H1 (cell line): ENCODE measurements at regions not wholly inside any gene's neighbourhood (a gene's known extent, or its start where the extent isn't known, plus 50 kb on each side); places are given as distances from the start of the nearest gene placed in this dataset.

Source experiments
- CTCF ChIA-PET: fragments of 300-600 bp; sonication (Branson Sonifier 250); formaldehyde crosslinking; loops from one replicate; lab custom pipeline; 2021; ENCODE audit not compliant: partially characterized antibody; lab: Charles Lee
- POLR2A ChIA-PET: fragments of 300-600 bp; sonication (Branson Sonifier 250); formaldehyde crosslinking; loops from one replicate; lab custom pipeline; 2021; ENCODE audit warnings: inconsistent platforms; ENCODE audit not compliant: partially characterized antibody; lab: Charles Lee
- DNase-seq, 2 experiments: peaks; one replicate each; pipeline versions ENCODE4 v3.0.0 to v3.0.0-alpha.2; 2010 to 2022; ENCODE audit warnings: low spot score in 2 of 2, low read depth in 1 of 2, mixed read lengths in 1 of 2
- FAIRE-seq: peaks from 2 replicates; lab custom pipeline; 2011; peaks lifted over from hg19 to GRCh38; lab: Jason Lieb, UNC
- H2AFZ ChIP-seq: 2 replicates; pipeline ENCODE4 v1.8.1; 2012; ENCODE audit warnings: low read length, inconsistent platforms
- H2AK5ac ChIP-seq: 2 replicates; pipeline ENCODE4 v1.6.1; 2013; ENCODE audit warnings: low read depth, low read length
- H2BK120ac ChIP-seq: replicated peaks from 2 replicates; pipeline ENCODE3; 2013; ENCODE audit warnings: low read depth, low read length, inconsistent platforms
- H2BK12ac ChIP-seq: 2 replicates; pipeline ENCODE4 v1.6.1; 2013; ENCODE audit warnings: low read depth, low read length
- H2BK15ac ChIP-seq: 2 replicates; pipeline ENCODE4 v1.6.1; 2013; ENCODE audit warnings: low read length
- H2BK20ac ChIP-seq: 2 replicates; pipeline ENCODE4 v1.6.1; 2013; ENCODE audit warnings: low read length
- H2BK5ac ChIP-seq: 2 replicates; pipeline ENCODE4 v1.6.1; 2013; ENCODE audit warnings: low read depth, low read length
- H3K14ac ChIP-seq: 2 replicates; pipeline ENCODE4 v1.6.1; 2013; ENCODE audit warnings: inconsistent platforms; ENCODE audit not compliant: insufficient read length
- H3K18ac ChIP-seq: 2 replicates; pipeline ENCODE4 v1.6.1; 2013; ENCODE audit warnings: low read length; ENCODE audit errors: extremely low read depth
- H3K23ac ChIP-seq: 2 replicates; pipeline ENCODE4 v1.6.1; 2013; ENCODE audit warnings: inconsistent platforms; ENCODE audit not compliant: insufficient read length
- H3K23me2 ChIP-seq: 2 replicates; pipeline ENCODE4 v1.6.1; 2013; ENCODE audit warnings: low read depth, low read length
- H3K27ac ChIP-seq: 2 replicates; pipeline ENCODE4 v1.6.1; 2011; ENCODE audit warnings: low read depth, low read length, inconsistent platforms
- H3K27me3 ChIP-seq, 4 experiments: replicated peaks in 1 of 4; 1 replicate in 1 of 4; 2 replicates in 3 of 4; pipeline versions ENCODE4 v1.6.1 to v1.8.1; 2011 to 2013; ENCODE audit warnings: low read length in 3 of 4, mild to moderate bottlenecking in 3 of 4, inconsistent platforms in 2 of 4, mixed read lengths in 2 of 4, moderate library complexity in 1 of 4; ENCODE audit not compliant: control insufficient read depth in 3 of 4, insufficient read depth in 3 of 4; ENCODE audit errors: extremely low read depth in 1 of 4
- H3K36me3 ChIP-seq, 4 experiments: 2 replicates each; pipeline versions ENCODE4 v1.6.1 to v1.8.1; 2011 to 2013; ENCODE audit warnings: mild to moderate bottlenecking in 4 of 4, low read length in 3 of 4, moderate library complexity in 2 of 4, control low read depth in 1 of 4, inconsistent platforms in 1 of 4; ENCODE audit not compliant: insufficient read depth in 4 of 4, control insufficient read depth in 2 of 4
- H3K4ac ChIP-seq: replicated peaks from 2 replicates; pipeline ENCODE3; 2013; ENCODE audit warnings: low read length, low read depth, mixed read lengths, inconsistent platforms; ENCODE audit not compliant: insufficient read length
- H3K4me1 ChIP-seq, 4 experiments: replicated peaks in 1 of 4; 1 replicate in 1 of 4; 2 replicates in 3 of 4; pipeline versions ENCODE4 v1.6.1 to v1.8.1; 2011 to 2013; ENCODE audit warnings: low read length in 3 of 4, inconsistent platforms in 2 of 4, mixed read lengths in 1 of 4; ENCODE audit not compliant: insufficient read depth in 4 of 4, control insufficient read depth in 3 of 4
- H3K4me2 ChIP-seq, 2 experiments: 2 replicates each; pipeline versions ENCODE4 v1.6.1 to v1.8.1; 2011 to 2013; ENCODE audit warnings: low read depth in 2 of 2, low read length in 2 of 2, control low read depth in 1 of 2, inconsistent platforms in 1 of 2, mild to moderate bottlenecking in 1 of 2; ENCODE audit not compliant: insufficient read depth in 1 of 2
- H3K4me3 ChIP-seq, 4 experiments: fragments of 200-600, 300-600 bp in 1 of 4; sonication (generic), shearing (Covaris generic), sonication (Bioruptor Twin) in 1 of 4; 2 replicates each; pipeline versions ENCODE4 v1.5.1 to v1.8.1; 2011 to 2016; ENCODE audit warnings: low read length in 4 of 4, low read depth in 3 of 4, control low read depth in 2 of 4, inconsistent platforms in 2 of 4, mild to moderate bottlenecking in 2 of 4, mixed read lengths in 1 of 4, moderate library complexity in 1 of 4; ENCODE audit not compliant: insufficient read depth in 2 of 4; ENCODE audit errors: extremely low read depth in 1 of 4
- H3K56ac ChIP-seq: replicated peaks from 2 replicates; pipeline ENCODE3; 2013; ENCODE audit warnings: low read depth, mild to moderate bottlenecking, mixed read lengths, low read length, inconsistent platforms; ENCODE audit not compliant: insufficient read length
- H3K79me1 ChIP-seq: 2 replicates; pipeline ENCODE4 v1.6.1; 2013; ENCODE audit warnings: low read depth, low read length, control low read depth
- H3K79me2 ChIP-seq, 2 experiments: 2 replicates each; pipeline versions ENCODE4 v1.6.1 to v1.8.1; 2012 to 2013; ENCODE audit warnings: low read length in 2 of 2, mild to moderate bottlenecking in 2 of 2, inconsistent platforms in 1 of 2; ENCODE audit not compliant: insufficient read depth in 2 of 2, control insufficient read depth in 1 of 2
- H3K9ac ChIP-seq, 4 experiments: replicated peaks in 1 of 4; 1 replicate in 1 of 4; 2 replicates in 3 of 4; pipeline versions ENCODE4 v1.6.1 to v1.8.1; 2011 to 2013; ENCODE audit warnings: low read depth in 3 of 4, low read length in 3 of 4, control low read depth in 2 of 4, mild to moderate bottlenecking in 2 of 4, moderate library complexity in 2 of 4, inconsistent platforms in 1 of 4; ENCODE audit errors: extremely low read depth in 1 of 4
- H3K9me3 ChIP-seq, 2 experiments: 2 replicates each; pipeline versions ENCODE4 v1.6.1 to v1.8.1; 2012 to 2013; ENCODE audit warnings: mild to moderate bottlenecking in 2 of 2, moderate library complexity in 2 of 2, control low read depth in 1 of 2, inconsistent platforms in 1 of 2, low read depth in 1 of 2, low read length in 1 of 2, mixed read lengths in 1 of 2; ENCODE audit not compliant: insufficient read depth in 2 of 2
- H4K20me1 ChIP-seq, 2 experiments: replicated peaks in 1 of 2; 2 replicates each; pipeline versions ENCODE3 to v1.8.1; 2011 to 2013; ENCODE audit warnings: inconsistent platforms in 2 of 2, low read length in 2 of 2, mild to moderate bottlenecking in 1 of 2; ENCODE audit not compliant: insufficient read depth in 2 of 2, control insufficient read depth in 1 of 2
- H4K5ac ChIP-seq: 2 replicates; pipeline ENCODE4 v1.6.1; 2013; ENCODE audit warnings: low read length, low read depth, mixed read lengths, inconsistent platforms; ENCODE audit not compliant: insufficient read length
- H4K8ac ChIP-seq: 2 replicates; pipeline ENCODE4 v1.8.0; 2013; ENCODE audit warnings: mild to moderate bottlenecking, moderate library complexity, low read length, inconsistent platforms; ENCODE audit not compliant: insufficient read depth; ENCODE audit errors: extremely low read depth
- H4K91ac ChIP-seq: replicated peaks from 2 replicates; pipeline ENCODE3; 2013; ENCODE audit warnings: low read length, mixed read lengths, inconsistent platforms; ENCODE audit not compliant: insufficient read length
- CBX5 ChIP-seq: fragments of 300-800, 300-1000 bp; sonication (generic); IDR thresholded peaks from 2 replicates; pipeline ENCODE4 v1.7.1; 2016; ENCODE audit warnings: antibody characterized with exemption, low read length, low read depth
- CEBPB ChIP-seq: IDR thresholded peaks from 2 replicates; pipeline ENCODE4 v1.6.1; 2012; ENCODE audit warnings: low read depth, low read length
- KDM4A ChIP-seq: IDR thresholded peaks from one replicate; pipeline ENCODE4 v1.7.1; 2012; ENCODE audit warnings: low read depth, mild to moderate bottlenecking, moderate library complexity, low read length, inconsistent platforms; ENCODE audit not compliant: severe bottlenecking
- KDM5A ChIP-seq: fragments of 200-600 bp; IDR thresholded peaks from 2 replicates; pipeline ENCODE4 v1.7.1; 2012; ENCODE audit warnings: mild to moderate bottlenecking, low read length, inconsistent platforms, mixed read lengths
- NANOG ChIP-seq: IDR thresholded peaks from 2 replicates; pipeline ENCODE4 v1.6.1; 2011; ENCODE audit warnings: low read length, low read depth, mild to moderate bottlenecking, inconsistent platforms; ENCODE audit not compliant: insufficient read depth, poor library complexity, severe bottlenecking
- NRF1 ChIP-seq: IDR thresholded peaks from 2 replicates; pipeline ENCODE4 v1.6.1; 2011; ENCODE audit warnings: mild to moderate bottlenecking, low read depth, low read length, improper control_type of control experiment
- POU5F1 ChIP-seq: IDR thresholded peaks from 2 replicates; pipeline ENCODE4 v1.6.1; 2011; ENCODE audit warnings: low read depth, mild to moderate bottlenecking, low read length, moderate library complexity
- TEAD4 ChIP-seq: IDR thresholded peaks from 2 replicates; pipeline ENCODE4 v1.6.1; 2012; ENCODE audit warnings: low read depth, low read length, inconsistent platforms, mixed read lengths
- WGBS, 2 experiments: shearing (Covaris generic) in 1 of 2; methylation state at CpG; one replicate each; pipeline versions ENCODE4 v1.1.6 to v1.1.7; 2013 to 2015; ENCODE audit warnings: low lambda C conversion rate in 2 of 2, mixed read lengths in 2 of 2, inconsistent platforms in 1 of 2, low coverage in 1 of 2, missing lambda C conversion rate in 1 of 2; ENCODE audit not compliant: insufficient replicate concordance in 2 of 2, insufficient coverage in 1 of 2, insufficient read length in 1 of 2; ENCODE audit errors: extremely low coverage in 1 of 2, missing lambda C conversion rate in 1 of 2; 5-methylcytosine and 5-hydroxymethylcytosine counted together
- TF ChIP-seq, protein P1 (sequence below): IDR thresholded peaks from 2 replicates; pipeline ENCODE4 v1.6.1; 2011; ENCODE audit warnings: low read length, improper control_type of control experiment

DNA sequence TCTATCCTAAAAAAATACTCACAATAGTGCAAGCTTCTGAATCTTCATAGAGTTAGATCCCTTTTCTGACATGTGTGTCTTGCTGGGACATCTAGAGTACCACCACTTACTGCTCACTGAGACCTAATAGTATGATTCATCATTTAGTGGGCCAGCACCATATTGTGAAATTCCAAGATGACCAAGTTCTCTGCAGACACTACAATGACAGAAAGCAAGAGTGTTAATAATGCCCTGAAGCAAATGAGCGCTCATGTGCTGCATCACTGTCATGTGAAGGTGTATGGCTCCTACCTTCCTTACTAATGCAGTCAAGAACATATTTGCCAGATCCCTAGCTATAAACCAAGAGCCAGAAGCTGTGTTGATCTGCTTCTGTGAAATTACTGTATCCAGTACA, 606.2 kb upstream of the NXPH2 start:
- H3K4me1 ChIP-seq = no peaks in the 10 kb centered on the region
- H4K20me1 ChIP-seq = no peaks in the 10 kb centered on the region
- no peaks in the 10 kb centered on the region for H3K36me3 ChIP-seq
- ChIA-PET CTCF (interaction anchor here (0.7 kb wide), 1 partner anchor 11 kb away, joined by 5 read pairs; no protein-coding TSS in a partner anchor), POLR2A (no interaction called here)
- no peaks in the 10 kb centered on the region for H3K27me3 ChIP-seq
- no peak overlapping the region for H3K18ac ChIP-seq
- FAIRE-seq = no peak
- no peak overlapping the region for H4K5ac ChIP-seq
- no peak overlapping the region for H3K9ac ChIP-seq
- H3K4me3 ChIP-seq = no peak overlapping the region
- TF ChIP-seq POU5F1 = no peak
- TF ChIP-seq NANOG = no peak
- TF ChIP-seq, protein P1, sequence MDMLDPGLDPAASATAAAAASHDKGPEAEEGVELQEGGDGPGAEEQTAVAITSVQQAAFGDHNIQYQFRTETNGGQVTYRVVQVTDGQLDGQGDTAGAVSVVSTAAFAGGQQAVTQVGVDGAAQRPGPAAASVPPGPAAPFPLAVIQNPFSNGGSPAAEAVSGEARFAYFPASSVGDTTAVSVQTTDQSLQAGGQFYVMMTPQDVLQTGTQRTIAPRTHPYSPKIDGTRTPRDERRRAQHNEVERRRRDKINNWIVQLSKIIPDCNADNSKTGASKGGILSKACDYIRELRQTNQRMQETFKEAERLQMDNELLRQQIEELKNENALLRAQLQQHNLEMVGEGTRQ = no peak
- TF ChIP-seq NRF1 = no peak
- no peak for TF ChIP-seq KDM4A
- TF ChIP-seq TEAD4 = no peak
- TF ChIP-seq CBX5 = no peak
- no peak for TF ChIP-seq CEBPB
- TF ChIP-seq KDM5A = no peak
- TF ChIP-seq, all 59 proteins: peak for 0
- Histone ChIP-seq H2AK5ac (no peak overlapping the region), H2BK120ac (no peak overlapping the region), H4K91ac (no peak overlapping the region), H3K79me1 (no peaks in the 10 kb centered on the region), H3K9me3 (no peaks in the 10 kb centered on the region), H3K23me2 (no peaks in the 10 kb centered on the region), H3K14ac (no peak overlapping the region), H3K27ac (no peak overlapping the region), H3K4ac (no peak overlapping the region), H3K23ac (no peak overlapping the region), H3K79me2 (no peaks in the 10 kb centered on the region), H3K56ac (no peak overlapping the region), H2BK12ac (no peak overlapping the region), H2AFZ (no peak overlapping the region), H2BK5ac (no peak overlapping the region), H3K4me2 (no peak overlapping the region), H2BK15ac (no peak overlapping the region), H4K8ac (no peak overlapping the region), H2BK20ac (no peak overlapping the region)
- DNase-seq = no peak
- 89% methylated on average over 1 of the region's 1 CpG; no CpG with 5 or more reads in 1 of the 2 experiments for WGBS, 2 experiments
